Bronchial epithelial cell (primary cell): ENCODE measurements at regions not wholly inside any gene's neighbourhood (a gene's known extent, or its start where the extent isn't known, plus 50 kb on each side); places are given as distances from the start of the nearest gene placed in this dataset.
A peak's percentile ranks its signal among the peaks of the same experiment; 100 is the strongest.
"Not testable (repeated sequence)": the region's sequence is repeated elsewhere in the genome, so short reads cannot be mapped to it uniquely, and the experiment has no call there.

Source experiments
- DNase-seq: peaks from one replicate; pipeline ENCODE4 v3.0.0-alpha.2; 2010; ENCODE audit warnings: low read depth
- FAIRE-seq: peaks from 2 replicates; lab custom pipeline; 2011; peaks lifted over from hg19 to GRCh38; lab: Jason Lieb, UNC
- H3K27me3 ChIP-seq: 2 replicates; pipeline ENCODE4 v1.5.1; 2011; ENCODE audit warnings: low read length; ENCODE audit not compliant: control insufficient read depth, insufficient read depth
- H3K36me3 ChIP-seq: 2 replicates; pipeline ENCODE4 v1.5.1; 2011; ENCODE audit warnings: low read length; ENCODE audit not compliant: control insufficient read depth, insufficient read depth
- H3K4me3 ChIP-seq: 2 replicates; pipeline ENCODE4 v1.5.1; 2011; ENCODE audit warnings: mild to moderate bottlenecking, low read depth, low read length, control low read depth
- TF ChIP-seq, protein P1 (sequence below): IDR thresholded peaks from 2 replicates; pipeline ENCODE4 v1.5.1; 2011; ENCODE audit warnings: mild to moderate bottlenecking, moderate library complexity, low read length, control low read depth, inconsistent platforms; ENCODE audit not compliant: insufficient read depth, severe bottlenecking

DNA sequence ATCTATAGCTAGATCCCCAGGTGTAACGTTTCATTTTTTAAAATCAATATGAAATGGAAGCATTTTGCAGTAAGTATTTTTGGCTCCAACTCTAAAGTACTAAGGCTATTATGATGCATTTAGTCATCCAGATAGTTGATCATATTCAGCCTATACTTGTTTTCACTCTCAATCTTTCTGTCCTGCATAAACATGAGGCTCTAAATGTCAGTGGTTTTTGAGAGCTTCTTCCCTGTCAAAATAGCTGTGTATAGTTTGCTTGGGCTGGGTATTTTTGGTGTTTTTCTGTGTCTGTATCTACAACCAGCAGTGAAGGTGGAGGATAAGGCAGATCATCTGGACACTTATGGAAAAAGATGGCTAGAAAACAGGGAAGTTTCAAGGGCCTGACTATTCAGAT, 128.0 kb downstream of the LRRN1 start:
- Histone ChIP-seq H3K4me3 (no peak overlapping the region), H3K36me3 (no peaks in the 10 kb centered on the region), H3K27me3 (no peaks in the 10 kb centered on the region)
- FAIRE-seq (no peak), DNase-seq (no peak)
- TF ChIP-seq, protein P1, sequence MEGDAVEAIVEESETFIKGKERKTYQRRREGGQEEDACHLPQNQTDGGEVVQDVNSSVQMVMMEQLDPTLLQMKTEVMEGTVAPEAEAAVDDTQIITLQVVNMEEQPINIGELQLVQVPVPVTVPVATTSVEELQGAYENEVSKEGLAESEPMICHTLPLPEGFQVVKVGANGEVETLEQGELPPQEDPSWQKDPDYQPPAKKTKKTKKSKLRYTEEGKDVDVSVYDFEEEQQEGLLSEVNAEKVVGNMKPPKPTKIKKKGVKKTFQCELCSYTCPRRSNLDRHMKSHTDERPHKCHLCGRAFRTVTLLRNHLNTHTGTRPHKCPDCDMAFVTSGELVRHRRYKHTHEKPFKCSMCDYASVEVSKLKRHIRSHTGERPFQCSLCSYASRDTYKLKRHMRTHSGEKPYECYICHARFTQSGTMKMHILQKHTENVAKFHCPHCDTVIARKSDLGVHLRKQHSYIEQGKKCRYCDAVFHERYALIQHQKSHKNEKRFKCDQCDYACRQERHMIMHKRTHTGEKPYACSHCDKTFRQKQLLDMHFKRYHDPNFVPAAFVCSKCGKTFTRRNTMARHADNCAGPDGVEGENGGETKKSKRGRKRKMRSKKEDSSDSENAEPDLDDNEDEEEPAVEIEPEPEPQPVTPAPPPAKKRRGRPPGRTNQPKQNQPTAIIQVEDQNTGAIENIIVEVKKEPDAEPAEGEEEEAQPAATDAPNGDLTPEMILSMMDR: no peak

DNA sequence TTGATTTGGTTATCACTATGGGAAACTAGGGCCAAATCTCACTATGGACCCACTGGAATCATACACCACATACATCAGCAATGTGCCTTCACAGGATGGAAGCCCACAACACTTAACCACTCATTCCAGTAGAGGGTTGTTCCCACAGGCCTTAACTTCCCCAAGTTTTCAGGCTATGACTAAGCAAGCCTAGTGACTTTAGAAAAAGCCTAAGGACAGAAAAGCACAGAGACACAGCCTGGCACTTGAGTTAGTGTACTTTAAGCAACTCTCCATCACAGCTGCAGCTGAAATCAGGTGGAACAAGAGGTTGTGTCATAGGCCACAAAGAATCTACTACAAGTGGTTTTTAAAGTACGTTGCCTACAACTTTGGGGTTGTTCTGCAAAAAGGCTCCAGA, 128.7 kb downstream of the LRRN1 start:
- TF ChIP-seq, protein P1: no peak
- FAIRE-seq (no peak), DNase-seq (no peak)
- Histone ChIP-seq H3K4me3 (no peak overlapping the region), H3K27me3 (no peaks in the 10 kb centered on the region), H3K36me3 (no peaks in the 10 kb centered on the region)

DNA sequence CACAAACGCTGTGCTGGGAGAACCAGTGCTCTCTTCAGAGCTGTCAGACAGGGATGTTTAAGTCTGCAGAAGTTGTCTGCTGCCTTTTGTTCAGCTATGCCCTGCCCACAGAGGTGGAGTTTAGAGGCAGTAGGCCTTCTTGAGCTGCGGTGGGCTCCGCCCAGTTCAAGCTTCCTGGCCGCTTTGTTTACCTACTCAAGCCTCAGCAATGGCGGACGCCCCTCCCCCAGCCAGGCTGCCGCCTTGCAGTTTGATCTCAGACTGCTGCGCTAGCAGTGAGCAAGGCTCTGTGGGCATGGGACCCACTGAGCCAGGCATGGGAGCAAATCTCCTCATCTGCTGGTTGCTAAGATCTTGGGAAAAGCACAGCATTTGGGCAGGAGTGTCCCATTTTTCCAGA, 142.1 kb downstream of the LRRN1 start:
- not testable (repeated sequence) for H3K4me3 ChIP-seq, H3K27me3 ChIP-seq, DNase-seq, H3K36me3 ChIP-seq, FAIRE-seq

DNA sequence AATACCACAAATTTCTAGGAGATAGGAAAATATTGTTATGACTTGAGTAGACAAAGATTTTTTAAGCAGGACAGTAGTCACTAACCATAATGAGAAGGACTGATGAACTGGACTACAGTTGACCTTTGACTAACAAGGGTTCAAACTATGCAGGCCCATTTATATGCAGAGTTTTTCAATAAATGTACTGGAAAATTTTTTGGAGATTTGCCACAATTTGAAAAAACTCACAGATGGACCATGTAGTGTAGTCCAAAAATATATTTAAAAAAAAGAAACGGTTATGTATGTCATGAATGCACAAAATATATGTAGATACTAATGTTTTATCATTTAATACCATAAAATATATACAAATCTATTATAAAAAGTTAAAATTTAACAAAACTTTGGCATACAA, 151.8 kb downstream of the LRRN1 start:
- no peak for FAIRE-seq

DNA sequence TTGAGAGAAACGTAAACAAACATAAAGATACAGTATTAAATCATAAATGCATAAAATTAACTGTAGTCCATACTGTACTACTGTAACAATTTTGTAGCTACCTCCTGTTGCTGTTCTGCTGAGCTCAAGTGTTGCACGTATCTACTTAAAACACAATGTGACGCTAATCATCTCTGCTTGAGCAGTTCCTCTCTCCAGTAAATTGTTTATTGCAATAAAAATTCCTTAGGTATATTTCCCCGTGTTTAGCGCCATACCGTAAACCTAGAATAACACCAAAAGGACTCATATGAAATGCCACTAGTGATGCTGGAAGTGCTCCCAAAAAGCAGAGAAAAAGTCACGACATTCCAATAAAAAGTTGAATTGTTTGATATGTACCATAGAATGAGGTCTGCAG, 152.3 kb downstream of the LRRN1 start:
- TF ChIP-seq, protein P1: no peak
- FAIRE-seq (no peak), DNase-seq (no peak)
- H3K4me3 ChIP-seq: no peak overlapping the region
- H3K27me3 ChIP-seq: no peaks in the 10 kb centered on the region
- H3K36me3 ChIP-seq: no peaks in the 10 kb centered on the region

More for the DNA sequence above, 151.8 kb downstream of the LRRN1 start:
- TF ChIP-seq, protein P1: no peak
- H3K4me3 ChIP-seq: no peak overlapping the region
- DNase-seq: no peak
- H3K36me3 ChIP-seq: no peaks in the 10 kb centered on the region
- no peaks in the 10 kb centered on the region for H3K27me3 ChIP-seq

DNA sequence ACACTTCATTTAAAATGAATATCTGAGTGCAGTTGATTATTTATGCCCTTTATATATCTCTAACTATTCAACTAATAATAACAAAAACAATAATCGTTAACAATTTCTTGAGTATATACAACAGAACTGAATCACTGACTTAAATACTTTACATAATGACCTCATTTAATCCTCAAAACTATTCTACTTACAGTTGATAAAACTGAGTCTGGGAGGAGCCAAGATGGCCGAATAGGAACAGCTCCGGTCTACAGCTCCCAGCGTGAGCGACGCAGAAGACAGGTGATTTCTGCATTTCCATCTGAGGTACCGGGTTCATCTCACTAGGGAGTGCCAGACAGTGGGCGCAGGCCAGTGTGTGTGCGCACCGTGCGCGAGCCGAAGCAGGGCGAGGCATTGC, 163.6 kb downstream of the LRRN1 start:
- not testable (repeated sequence) for FAIRE-seq, H3K36me3 ChIP-seq, H3K27me3 ChIP-seq
- peak overlapping the region; percentile 17 for H3K4me3 ChIP-seq
- peak; percentile 21 for DNase-seq

DNA sequence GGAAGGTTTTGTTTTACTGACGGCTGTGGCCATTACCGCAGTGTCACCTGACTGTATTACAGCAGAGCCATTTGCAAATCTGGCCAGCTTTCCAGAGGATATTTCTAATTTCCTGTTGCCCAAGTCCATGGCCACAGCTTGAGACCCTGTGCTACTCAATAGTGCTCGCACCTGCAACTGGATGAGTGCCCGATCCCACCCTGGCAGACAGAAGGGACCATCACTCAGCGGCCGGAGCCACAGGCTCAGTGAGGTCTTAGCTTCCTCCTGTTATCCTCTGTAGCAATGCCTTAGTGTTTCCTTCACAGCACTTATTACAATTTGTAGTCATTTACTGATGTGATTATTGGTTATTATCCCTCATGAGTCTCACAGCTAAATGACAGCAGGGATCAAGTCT, 184.8 kb downstream of the LRRN1 start:
- TF ChIP-seq, protein P1: no peak
- Histone ChIP-seq H3K4me3 (no peak overlapping the region), H3K27me3 (no peaks in the 10 kb centered on the region), H3K36me3 (no peaks in the 10 kb centered on the region)
- DNase-seq: no peak
- no peak for FAIRE-seq
